GM12891 (cell line): ENCODE measurements at regions not wholly inside any gene's neighbourhood (a gene's known extent, or its start where the extent isn't known, plus 50 kb on each side); places are given as distances from the start of the nearest gene placed in this dataset.

ENCODE experiments used
- PAX5 ChIP-seq: IDR thresholded peaks from 2 replicates; pipeline ENCODE4 v1.6.1; 2011; ENCODE audit warnings: low read length, moderate library complexity, mild to moderate bottlenecking; ENCODE audit not compliant: insufficient read depth, severe bottlenecking
- POLR2A ChIP-seq: IDR thresholded peaks from 2 replicates; pipeline ENCODE4 v1.6.1; 2011; ENCODE audit warnings: low read depth, low read length, control low read depth
- POLR2AphosphoS5 ChIP-seq: IDR thresholded peaks from 2 replicates; pipeline ENCODE4 v1.6.1; 2011; ENCODE audit warnings: low read depth, low read length, control low read depth
- POU2F2 ChIP-seq: IDR thresholded peaks from 2 replicates; pipeline ENCODE4 v1.6.1; 2011; ENCODE audit warnings: low read depth, mild to moderate bottlenecking, control low read depth, low read length, moderate library complexity
- SPI1 ChIP-seq: IDR thresholded peaks from 2 replicates; pipeline ENCODE4 v1.6.1; 2011; ENCODE audit warnings: low read depth, low read length, control low read depth
- TAF1 ChIP-seq: IDR thresholded peaks from 2 replicates; pipeline ENCODE4 v1.6.1; 2011; ENCODE audit warnings: low read depth, low read length, control low read depth

GRCh38 chr10:10798864-10799192 lies 218.8 kb upstream of the CELF2 start:
- TF ChIP-seq TAF1 (no peak), POLR2AphosphoS5 (no peak), POLR2A (no peak), SPI1 (no peak), POU2F2 (no peak), PAX5 (no peak)
